K562 (cell line): ENCODE measurements at regions not wholly inside any gene's neighbourhood (a gene's known extent, or its start where the extent isn't known, plus 50 kb on each side); places are given as distances from the start of the nearest gene placed in this dataset.

Experiments used
- ATAC-seq: fragments of 200-7000 bp; cut with Tn5 transposase; 3 replicates; pipeline ENCODE4 v1.9.1; 2020; ENCODE audit warnings: moderate library complexity
- BruUV-seq: library from RNA; stranded (reverse); fragments of 400-500 nt; replicated peaks from 2 replicates; lab custom pipeline; 2021; lab: Mats Ljungman, UMichigan
- CTCF ChIA-PET: fragments of 300-600 bp; formaldehyde crosslinking; extraction: SDS; loops from one replicate; lab custom pipeline; 2021; ENCODE audit warnings: low intra/inter-chr PET ratio; lab: Yijun Ruan, JAX
- POLR2A ChIA-PET: fragments of 300-600, 350-650 bp; sonication (Branson Sonifier 250); formaldehyde crosslinking; extraction: SDS; loops from one replicate; lab custom pipeline; 2021; ENCODE audit warnings: antibody characterized with exemption, inconsistent platforms; lab: Yijun Ruan, JAX
- DNase-seq, 4 experiments: peaks; one replicate each; pipeline versions ENCODE4 v3.0.0 to v3.0.0-alpha.2; 2011 to 2018; ENCODE audit warnings: low spot score in 3 of 4, mixed read lengths in 3 of 4; ENCODE audit errors: extremely low read depth in 1 of 4
- FAIRE-seq: peaks from 2 replicates; lab custom pipeline; 2011; peaks lifted over from hg19 to GRCh38; lab: Jason Lieb, UNC
- H2AFZ ChIP-seq: 2 replicates; pipeline ENCODE4 v1.6.0; 2011; ENCODE audit warnings: low read depth, low read length, control low read depth, inconsistent platforms
- H3K27ac ChIP-seq: fragments of 200-600 bp; 3 replicates; pipeline ENCODE4 v1.8.0; 2011; ENCODE audit warnings: low read depth, mild to moderate bottlenecking, control low read depth, inconsistent platforms, low read length, moderate library complexity, mixed read lengths; ENCODE audit errors: extremely low read depth
- H3K27me3 ChIP-seq, 2 experiments: fragments of 300-600 bp in 1 of 2; 2 replicates in 1 of 2; 3 replicates in 1 of 2; pipeline versions ENCODE4 v1.6.0 to v1.8.0; 2011; ENCODE audit warnings: inconsistent platforms in 2 of 2, low read length in 2 of 2, mild to moderate bottlenecking in 1 of 2, mixed read lengths in 1 of 2, moderate library complexity in 1 of 2; ENCODE audit not compliant: control insufficient read depth in 2 of 2, insufficient read depth in 2 of 2
- H3K36me3 ChIP-seq: fragments of 300-600 bp; 3 replicates; pipeline ENCODE4 v1.8.0; 2011; ENCODE audit warnings: mild to moderate bottlenecking, low read length, inconsistent platforms; ENCODE audit not compliant: control insufficient read depth, insufficient read depth
- H3K4me1 ChIP-seq, 2 experiments: fragments of 200-600 bp in 1 of 2; replicated peaks in 1 of 2; 2 replicates in 1 of 2; 3 replicates in 1 of 2; pipeline versions ENCODE4 v1.5.1 to v1.8.0; 2011; ENCODE audit warnings: inconsistent platforms in 2 of 2, low read length in 2 of 2, mild to moderate bottlenecking in 1 of 2, mixed read lengths in 1 of 2, moderate library complexity in 1 of 2; ENCODE audit not compliant: control insufficient read depth in 2 of 2, insufficient read depth in 2 of 2
- H3K4me2 ChIP-seq: 2 replicates; pipeline ENCODE4 v1.6.1; 2011; ENCODE audit warnings: low read length, control low read depth, inconsistent platforms, mixed read lengths; ENCODE audit not compliant: insufficient read depth
- H3K4me3 ChIP-seq: fragments of 200-600 bp; sonication (generic), shearing (Covaris generic); 2 replicates; pipeline ENCODE4 v1.5.1; 2016; ENCODE audit warnings: control low read depth, inconsistent platforms
- H3K79me2 ChIP-seq: fragments of 200-600 bp; 3 replicates; pipeline ENCODE4 v1.8.0; 2011; ENCODE audit warnings: low read length, inconsistent platforms; ENCODE audit not compliant: control insufficient read depth, insufficient read depth
- H3K9ac ChIP-seq, 2 experiments: 2 replicates each; pipeline versions ENCODE4 v1.6.0 to v1.6.1; 2011; ENCODE audit warnings: low read depth in 2 of 2, low read length in 2 of 2, control low read depth in 1 of 2, inconsistent platforms in 1 of 2, mild to moderate bottlenecking in 1 of 2, mixed read lengths in 1 of 2; ENCODE audit not compliant: insufficient read depth in 1 of 2
- H3K9me1 ChIP-seq: one replicate; pipeline ENCODE4 v1.6.0; 2011; ENCODE audit warnings: inconsistent platforms, mild to moderate bottlenecking, low read length, moderate library complexity; ENCODE audit not compliant: control insufficient read depth, insufficient read depth
- H3K9me3 ChIP-seq: replicated peaks from 2 replicates; pipeline ENCODE4 v1.5.1; 2011; ENCODE audit warnings: low read depth, low read length, inconsistent platforms; ENCODE audit not compliant: control insufficient read depth, insufficient read depth
- H4K20me1 ChIP-seq: replicated peaks from 2 replicates; pipeline ENCODE4 v1.6.1; 2011; ENCODE audit warnings: low read length, inconsistent platforms, mixed read lengths; ENCODE audit not compliant: control insufficient read depth, insufficient read depth
- CTCF ChIP-seq, 3 experiments: IDR thresholded peaks in 2 of 3; conservative IDR thresholded peaks in 1 of 3; 2 replicates each; pipeline ENCODE4 v1.5.1; 2011 to 2012; ENCODE audit warnings: low read length in 3 of 3, mild to moderate bottlenecking in 3 of 3, control low read depth in 2 of 3, improper control_type of control experiment in 1 of 3, inconsistent platforms in 1 of 3, low read depth in 1 of 3, mixed read lengths in 1 of 3, moderate library complexity in 1 of 3; ENCODE audit not compliant: insufficient read depth in 2 of 3
- FOXP1 ChIP-seq: sonication (generic); formaldehyde crosslinking; IDR thresholded peaks from 2 replicates; pipeline ENCODE4 v1.8.0; 2022; ENCODE audit warnings: mild to moderate bottlenecking, missing genetic modification reagents
- GATAD2A ChIP-seq: fragments of 450-650 bp; IDR thresholded peaks from 2 replicates; pipeline ENCODE4 v1.6.1; 2017
- HDAC3 ChIP-seq: fragments of 450-650 bp; IDR thresholded peaks from 2 replicates; pipeline ENCODE4 v1.6.1; 2018; ENCODE audit warnings: borderline replicate concordance, mild to moderate bottlenecking, moderate library complexity; ENCODE audit not compliant: partially characterized antibody
- HES1 ChIP-seq: fragments of 450-650 bp; IDR thresholded peaks from 2 replicates; pipeline ENCODE4 v1.6.1; 2016; ENCODE audit warnings: low read depth, mild to moderate bottlenecking, moderate library complexity
- HNRNPH1 ChIP-seq: fragments of 200-400 bp; formaldehyde crosslinking; optimal IDR thresholded peaks from 2 replicates; pipeline ENCODE3; 2017; ENCODE audit warnings: low read depth, mild to moderate bottlenecking, low read length, moderate library complexity
- LARP7 ChIP-seq: fragments of 450-650 bp; IDR thresholded peaks from 2 replicates; pipeline ENCODE4 v1.6.1; 2016
- MLX ChIP-seq, 2 experiments: fragments of 450-650 bp in 1 of 2; sonication (generic) in 1 of 2; formaldehyde crosslinking; conservative IDR thresholded peaks; 2 replicates each; pipeline versions ENCODE4 v1.4.0 to v1.8.1; 2020 to 2022; ENCODE audit warnings: mild to moderate bottlenecking in 1 of 2, missing genetic modification reagents in 1 of 2
- MYC ChIP-seq, 2 experiments: fragments of 250-450 bp in 1 of 2; sonication (Bioruptor Pico) in 1 of 2; IDR thresholded peaks; 2 replicates each; pipeline versions ENCODE4 v1.5.1 to v1.6.1; 2012 to 2021; ENCODE audit warnings: low read depth in 2 of 2, borderline replicate concordance in 1 of 2, improper control_type of control experiment in 1 of 2, low read length in 1 of 2, mild to moderate bottlenecking in 1 of 2, moderate library complexity in 1 of 2
- NCOA4 ChIP-seq: fragments of 450-650 bp; IDR thresholded peaks from 2 replicates; pipeline ENCODE4 v1.6.1; 2018; ENCODE audit warnings: mild to moderate bottlenecking; ENCODE audit not compliant: partially characterized antibody
- NFIC ChIP-seq: fragments of 450-650 bp; IDR thresholded peaks from 2 replicates; pipeline ENCODE4 v1.6.1; 2017; ENCODE audit warnings: mild to moderate bottlenecking, inconsistent platforms
- NR1H2 ChIP-seq: sonication (generic); formaldehyde crosslinking; IDR thresholded peaks from 2 replicates; pipeline ENCODE4 v1.4.0; 2020; ENCODE audit warnings: mild to moderate bottlenecking, missing genetic modification reagents
- PYGO2 ChIP-seq: fragments of 450-650 bp; IDR thresholded peaks from 2 replicates; pipeline ENCODE4 v1.6.1; 2016; ENCODE audit warnings: mild to moderate bottlenecking, missing genetic modification characterization, moderate library complexity, missing compliant biosample characterization
- SRSF7 ChIP-seq: fragments of 200-400 bp; formaldehyde crosslinking; optimal IDR thresholded peaks from 2 replicates; pipeline ENCODE3; 2017; ENCODE audit warnings: mild to moderate bottlenecking, low read depth, low read length
- TCF7 ChIP-seq: sonication (generic); IDR thresholded peaks from 2 replicates; pipeline ENCODE4 v1.6.1; 2016; ENCODE audit warnings: antibody characterized with exemption, borderline replicate concordance
- TEAD2 ChIP-seq: fragments of 450-650 bp; IDR thresholded peaks from 2 replicates; pipeline ENCODE4 v1.6.1; 2016; ENCODE audit warnings: missing genetic modification characterization, control low read depth, missing compliant biosample characterization
- TFAP4 ChIP-seq: sonication (generic); formaldehyde crosslinking; IDR thresholded peaks from 2 replicates; pipeline ENCODE4 v1.8.0; 2022; ENCODE audit warnings: missing genetic modification reagents, mild to moderate bottlenecking, moderate library complexity, borderline replicate concordance
- ZKSCAN3 ChIP-seq: fragments of 250-450 bp; sonication (Bioruptor Pico); IDR thresholded peaks from 2 replicates; pipeline ENCODE4 v1.4.0; 2020
- ZNF584 ChIP-seq: fragments of 200-800 bp; sonication (Bioruptor generic); IDR thresholded peaks from 2 replicates; pipeline ENCODE4 v1.6.1; 2016; ENCODE audit warnings: low read depth, mild to moderate bottlenecking, missing genetic modification characterization, missing compliant biosample characterization
- WGBS: fragments of 100-300 bp; shearing (Covaris generic); methylation state at CpG from one replicate; pipeline ENCODE4 v1.1.6; 2016; ENCODE audit warnings: low coverage, mixed read lengths; ENCODE audit not compliant: insufficient coverage; ENCODE audit errors: missing lambda C conversion rate; 5-methylcytosine and 5-hydroxymethylcytosine counted together
- in situ Hi-C: fragments of 300-500 bp; cut with MboI; formaldehyde crosslinking; loops from 4 replicates; pipeline ENCODE4 v1.15.0; 2018; ENCODE audit warnings: inconsistent platforms, mixed read lengths
- intact Hi-C: fragments of 100-400 bp; cut with micrococcal nuclease; formaldehyde crosslinking; loops from 2 replicates; pipeline ENCODE4 v1.14.2; 2022

GRCh38 chr7:155878674-155879073 lies 66.4 kb upstream of the SHH start:
- Histone ChIP-seq H4K20me1 (peaks cover 4% of the 10 kb centered on the region), H3K36me3 (no peaks in the 10 kb centered on the region), H2AFZ (no peak overlapping the region), H3K27ac (no peak overlapping the region), H3K79me2 (no peaks in the 10 kb centered on the region), H3K27me3 (peaks cover 42 to 63% of the 10 kb centered on the region in 2 experiments), H3K9ac (no peak overlapping the region), H3K9me1 (no peaks in the 10 kb centered on the region), H3K4me3 (no peak overlapping the region), H3K4me2 (no peak overlapping the region), H3K4me1 (no peaks in the 10 kb centered on the region; a peak in 1 of 5 replicates), H3K9me3 (no peaks in the 10 kb centered on the region)
- CTCF ChIA-PET, result no interaction called here
- in situ Hi-C loops, result no loop called here
- no TSS peak for BruUV-seq
- no peak for TF ChIP-seq NFIC
- no peak for TF ChIP-seq PYGO2 (tag)
- no peak for TF ChIP-seq ZNF584 (CRISPR knock-in tag)
- TF ChIP-seq CTCF (IDR thresholded peaks at IDR 0.05 in 2 of 3, conservative IDR thresholded peaks at IDR 0.05 in 1 of 3; ENCODE audit: insufficient read depth in 2 of 3, low read depth in 1 of 3, low read length in 3 of 3), result no peak
- no peak for TF ChIP-seq NR1H2 (CRISPR knock-in tag)
- no peak for TF ChIP-seq SRSF7
- TF ChIP-seq TEAD2 (tag), result no peak
- no peak for TF ChIP-seq HDAC3
- TF ChIP-seq HES1, result no peak
- no peak for TF ChIP-seq MYC (IDR thresholded peaks at IDR 0.05; ENCODE audit: low read depth, low read length)
- TF ChIP-seq MYC (CRISPR knock-in tag; IDR thresholded peaks at IDR 0.05; ENCODE audit: borderline replicate concordance, low read depth), result no peak
- TF ChIP-seq LARP7, result no peak
- TF ChIP-seq FOXP1, result no peak
- TF ChIP-seq NCOA4, result no peak
- TF ChIP-seq HNRNPH1, result no peak
- TF ChIP-seq GATAD2A, result no peak
- TF ChIP-seq TFAP4 (CRISPR knock-in tag), result no peak
- no peak for TF ChIP-seq TCF7
- TF ChIP-seq ZKSCAN3, result no peak
- no peak for TF ChIP-seq MLX (CRISPR knock-in tag; conservative IDR thresholded peaks at IDR 0.05)
- FAIRE-seq (no peak), DNase-seq (no peak), ATAC-seq (no peak)
- POLR2A ChIA-PET, result interaction anchor here (0.8 to 1.6 kb wide), 2 partner anchors 11 to 16 kb away, joined by 3 to 6 read pairs; no protein-coding TSS in a partner anchor
- intact Hi-C loops, result no loop called here
- WGBS, result 5% methylated on average over 8 of the region's 8 CpGs
